ENCODE measurements at regions not wholly inside any gene's neighbourhood (a gene's known extent, or its start where the extent isn't known, plus 50 kb on each side); places are given as distances from the start of the nearest gene placed in this dataset.

GRCh38 chr20:60642541-60642940 is 609.5 kb upstream of the CDH4 start (continued):
- no peak for TF ChIP-seq GTF2F1 (IDR thresholded peaks at IDR 0.05; ENCODE audit: borderline replicate concordance, low read depth, low read length)
- TF ChIP-seq CHD1 (IDR thresholded peaks at IDR 0.05; ENCODE audit: low read depth, low read length): no peak

All from H1 (cell line).